Left lung (tissue), 4 donors: ENCODE measurements at regions not wholly inside any gene's neighbourhood (a gene's known extent, or its start where the extent isn't known, plus 50 kb on each side); places are given as distances from the start of the nearest gene placed in this dataset.

Experiments used
- ATAC-seq: fragments of 200-7000 bp; cut with Tn5 transposase; one replicate; pipeline ENCODE4 v1.9.1; 2020; ENCODE audit warnings: moderate library complexity
- DNase-seq, 4 donors: peaks; one replicate each; pipeline ENCODE4 v3.0.0-alpha.2; 2013 to 2020
- H3K27ac ChIP-seq, 2 donors: fragments of 200-600 bp; sonication (generic) in 1 of 2; one replicate each; pipeline versions ENCODE4 v1.5.0 to v1.8.0; 2020 to 2021
- H3K27me3 ChIP-seq, 2 donors: fragments of 200-600 bp; sonication (generic) in 1 of 2; one replicate each; pipeline versions ENCODE4 v1.5.0 to v1.8.0; 2020 to 2021
- H3K36me3 ChIP-seq, 2 donors: fragments of 200-600 bp; sonication (generic) in 1 of 2; one replicate each; pipeline versions ENCODE4 v1.5.0 to v1.8.0; 2020 to 2021
- H3K4me1 ChIP-seq, 2 donors: fragments of 200-600 bp; one replicate each; pipeline ENCODE4 v1.8.0; 2021
- H3K4me3 ChIP-seq, 2 donors: fragments of 200-600 bp; sonication (generic) in 1 of 2; one replicate each; pipeline versions ENCODE4 v1.5.0 to v1.8.0; 2020 to 2021; ENCODE audit warnings: mild to moderate bottlenecking in 1 of 2
- H3K9me3 ChIP-seq, 2 donors: fragments of 200-600 bp; sonication (generic) in 1 of 2; one replicate each; pipeline versions ENCODE4 v1.5.0 to v1.8.0; 2020 to 2021
- CTCF ChIP-seq, 2 donors: fragments of 200-600 bp; sonication (generic) in 1 of 2; IDR thresholded peaks; one replicate each; pipeline versions ENCODE4 v1.5.0 to v1.8.0; 2021; ENCODE audit warnings: antibody characterized with exemption in 2 of 2
- intact Hi-C, 2 donors: fragments of 100-400 bp; cut with DNase I; formaldehyde crosslinking; loops; one replicate each; pipeline versions ENCODE4 v1.11.2 to v1.14.2; 2022
- donor health status: DM: no; HTN: yes; CAD: no.
- donor health status: DM: no; HTN: no; CAD: no.

- H3K27me3 ChIP-seq: peaks cover 0 to 46% of the 10 kb centered on the region in 2 donors
- intact Hi-C loops: no loop called here
- no peak overlapping the region for H3K4me3 ChIP-seq
- TF ChIP-seq CTCF (IDR thresholded peaks at IDR 0.05): no peak
- ATAC-seq: no peak
- H3K27ac ChIP-seq: no peak overlapping the region
- no peaks in the 10 kb centered on the region for H3K36me3 ChIP-seq
- no peaks in the 10 kb centered on the region for H3K4me1 ChIP-seq
- H3K9me3 ChIP-seq: no peaks in the 10 kb centered on the region
- DNase-seq: no peak
Measured at GRCh38 chr17:79244665-79245064, 170.0 kb downstream of the ENGASE start.

GRCh38 chr17:79243996-79244395, 169.4 kb downstream of the ENGASE start:
- Histone ChIP-seq H3K9me3 (no peaks in the 10 kb centered on the region), H3K27me3 (peaks cover 0 to 45% of the 10 kb centered on the region in 2 donors), H3K4me3 (no peak overlapping the region), H3K27ac (no peak overlapping the region), H3K4me1 (no peaks in the 10 kb centered on the region), H3K36me3 (no peaks in the 10 kb centered on the region)
- DNase-seq (no peak), ATAC-seq (no peak)
- TF ChIP-seq CTCF (IDR thresholded peaks at IDR 0.05): no peak
- intact Hi-C loops: no loop called here

GRCh38 chr17:79243603-79243990, 169.0 kb downstream of the ENGASE start:
- Histone ChIP-seq H3K27ac (no peak overlapping the region), H3K36me3 (no peaks in the 10 kb centered on the region), H3K9me3 (no peaks in the 10 kb centered on the region), H3K4me1 (no peaks in the 10 kb centered on the region), H3K4me3 (no peak overlapping the region), H3K27me3 (peaks cover 0 to 43% of the 10 kb centered on the region in 2 donors)
- TF ChIP-seq CTCF (IDR thresholded peaks at IDR 0.05): no peak
- intact Hi-C loops: no loop called here
- DNase-seq (no peak), ATAC-seq (no peak)

- intact Hi-C loops: no loop called here
- Histone ChIP-seq H3K27me3 (peaks cover 0 to 37% of the 10 kb centered on the region in 2 donors), H3K9me3 (no peaks in the 10 kb centered on the region), H3K4me3 (no peak overlapping the region), H3K36me3 (no peaks in the 10 kb centered on the region), H3K4me1 (no peaks in the 10 kb centered on the region), H3K27ac (no peak overlapping the region)
- no peak for DNase-seq
- no peak for TF ChIP-seq CTCF (IDR thresholded peaks at IDR 0.05)
- no peak for ATAC-seq
Measured at GRCh38 chr17:79242873-79243602, 168.4 kb downstream of the ENGASE start.

- ATAC-seq: no peak
- no peak for TF ChIP-seq CTCF (IDR thresholded peaks at IDR 0.05)
Measured at GRCh38 chr17:79242393-79242792, 167.8 kb downstream of the ENGASE start.

More at GRCh38 chr17:79242393-79242792, 167.8 kb downstream of the ENGASE start:
- H3K27me3 ChIP-seq: peaks cover 0 to 31% of the 10 kb centered on the region in 2 donors
- H3K4me1 ChIP-seq: no peaks in the 10 kb centered on the region
- no peaks in the 10 kb centered on the region for H3K9me3 ChIP-seq
- DNase-seq: no peak
- no peaks in the 10 kb centered on the region for H3K36me3 ChIP-seq
- no peak overlapping the region for H3K4me3 ChIP-seq
- intact Hi-C loops: no loop called here
- no peak overlapping the region for H3K27ac ChIP-seq
